ENCODE measurements at regions not wholly inside any gene's neighbourhood (a gene's known extent, or its start where the extent isn't known, plus 50 kb on each side); places are given as distances from the start of the nearest gene placed in this dataset.

GRCh38 chr10:88045096-88045495, 181.7 kb downstream of the PTEN start:
- no peaks in the 10 kb centered on the region for H3K27me3 ChIP-seq
- H3K4me3 ChIP-seq: no peak overlapping the region
- ATAC-seq (ENCODE audit: low FRiP score in 2 of 2): no peak
- no peaks in the 10 kb centered on the region for H3K36me3 ChIP-seq
- H3K4me1 ChIP-seq: peaks cover 10 to 24% (median 18%) of the 10 kb centered on the region in 4 donors
- no peak for DNase-seq
- no peak for TF ChIP-seq EP300 (IDR thresholded peaks at IDR 0.05)
- TF ChIP-seq POLR2AphosphoS5 (IDR thresholded peaks at IDR 0.05): no peak
- no peak for TF ChIP-seq CTCF (IDR thresholded peaks at IDR 0.05)
- TF ChIP-seq POLR2A (IDR thresholded peaks at IDR 0.05): no peak
- 82 to 87% methylated on average over 5 of the region's 5 CpGs for whole genome bisulfite sequencing, 2 donors
- peak overlapping the region in 2 of 4 donors; percentile 56 to 70 for H3K27ac ChIP-seq
- no peaks in the 10 kb centered on the region for H3K9me3 ChIP-seq

- Histone ChIP-seq H3K36me3 (no peaks in the 10 kb centered on the region), H3K9me3 (no peaks in the 10 kb centered on the region), H3K27ac (peak overlapping the region in 2 of 4 donors; percentile 56 to 70), H3K4me3 (no peak overlapping the region), H3K4me1 (peaks cover 10 to 24% (median 18%) of the 10 kb centered on the region in 4 donors), H3K27me3 (no peaks in the 10 kb centered on the region)
- 50 to 59% methylated on average over 5 of the region's 5 CpGs for WGBS, 2 donors
- no peak for TF ChIP-seq POLR2A (IDR thresholded peaks at IDR 0.05)
- no peak for TF ChIP-seq EP300 (IDR thresholded peaks at IDR 0.05)
- no peak for TF ChIP-seq POLR2AphosphoS5 (IDR thresholded peaks at IDR 0.05)
- no peak for TF ChIP-seq CTCF (IDR thresholded peaks at IDR 0.05)
- ATAC-seq (ENCODE audit: low FRiP score in 2 of 2) (peak in 1 of 2 donors; percentile 34), DNase-seq (no peak)
Measured at GRCh38 chr10:88045656-88046415, 182.4 kb downstream of the PTEN start.

GRCh38 chr10:88047579-88047978, 184.2 kb downstream of the PTEN start:
- H3K4me3 ChIP-seq: no peak overlapping the region
- no peak overlapping the region for H3K27ac ChIP-seq
- peaks cover 0 to 13% (median 8%) of the 10 kb centered on the region in 4 donors for H3K4me1 ChIP-seq
- H3K27me3 ChIP-seq: no peaks in the 10 kb centered on the region
- H3K36me3 ChIP-seq: no peaks in the 10 kb centered on the region
- ATAC-seq (ENCODE audit: low FRiP score in 2 of 2): no peak
- DNase-seq: no peak
- H3K9me3 ChIP-seq: no peaks in the 10 kb centered on the region
- TF ChIP-seq CTCF (IDR thresholded peaks at IDR 0.05) (no peak), POLR2A (IDR thresholded peaks at IDR 0.05) (no peak), EP300 (IDR thresholded peaks at IDR 0.05) (no peak), POLR2AphosphoS5 (IDR thresholded peaks at IDR 0.05) (no peak)

- H3K9me3 ChIP-seq: no peaks in the 10 kb centered on the region
- peaks cover 0 to 8% (median 2%) of the 10 kb centered on the region in 4 donors for H3K4me1 ChIP-seq
- no peak for ATAC-seq (ENCODE audit: low FRiP score in 2 of 2)
- no peaks in the 10 kb centered on the region for H3K27me3 ChIP-seq
- no peak for DNase-seq
- H3K36me3 ChIP-seq: no peaks in the 10 kb centered on the region
- TF ChIP-seq POLR2A (IDR thresholded peaks at IDR 0.05) (no peak), POLR2AphosphoS5 (IDR thresholded peaks at IDR 0.05) (no peak), CTCF (IDR thresholded peaks at IDR 0.05) (no peak)
- no peak overlapping the region for H3K4me3 ChIP-seq
- no peak overlapping the region for H3K27ac ChIP-seq
- 91 to 93% methylated on average over 1 of the region's 1 CpG for WGBS, 2 donors
Measured at GRCh38 chr10:88048312-88048711, 184.9 kb downstream of the PTEN start.

GRCh38 chr10:88049204-88049603, 185.8 kb downstream of the PTEN start:
- Histone ChIP-seq H3K27ac (no peak overlapping the region), H3K4me1 (peaks cover 0 to 6% (median 0%) of the 10 kb centered on the region in 4 donors), H3K9me3 (no peaks in the 10 kb centered on the region), H3K27me3 (no peaks in the 10 kb centered on the region), H3K36me3 (no peaks in the 10 kb centered on the region), H3K4me3 (no peak overlapping the region)
- ATAC-seq (ENCODE audit: low FRiP score in 2 of 2) (no peak), DNase-seq (no peak)
- no peak for TF ChIP-seq POLR2A (IDR thresholded peaks at IDR 0.05)
- no peak for TF ChIP-seq EP300 (IDR thresholded peaks at IDR 0.05)
- no peak for TF ChIP-seq POLR2AphosphoS5 (IDR thresholded peaks at IDR 0.05)
- TF ChIP-seq CTCF (IDR thresholded peaks at IDR 0.05): no peak
- WGBS, 2 donors: 92 to 99% methylated on average over 3 of the region's 3 CpGs
